A673 (cell line): ENCODE measurements at regions not wholly inside any gene's neighbourhood (a gene's known extent, or its start where the extent isn't known, plus 50 kb on each side); places are given as distances from the start of the nearest gene placed in this dataset.

Experiments used
- EZH2 ChIP-seq: fragments of 200-600 bp; sonication (generic); IDR thresholded peaks from 2 replicates; pipeline ENCODE4 v1.6.1; 2017; ENCODE audit warnings: borderline replicate concordance, low read depth, mild to moderate bottlenecking, mixed read lengths, antibody characterized with exemption, low read length; ENCODE audit not compliant: poor library complexity, severe bottlenecking
- TF ChIP-seq, protein P1 (sequence below): fragments of 300-800, 200-600 bp; sonication (generic); conservative IDR thresholded peaks from 2 replicates; pipeline ENCODE4 v1.5.1; 2017; ENCODE audit warnings: low read depth, mild to moderate bottlenecking, antibody characterized with exemption, low read length, moderate library complexity, mixed read lengths

DNA sequence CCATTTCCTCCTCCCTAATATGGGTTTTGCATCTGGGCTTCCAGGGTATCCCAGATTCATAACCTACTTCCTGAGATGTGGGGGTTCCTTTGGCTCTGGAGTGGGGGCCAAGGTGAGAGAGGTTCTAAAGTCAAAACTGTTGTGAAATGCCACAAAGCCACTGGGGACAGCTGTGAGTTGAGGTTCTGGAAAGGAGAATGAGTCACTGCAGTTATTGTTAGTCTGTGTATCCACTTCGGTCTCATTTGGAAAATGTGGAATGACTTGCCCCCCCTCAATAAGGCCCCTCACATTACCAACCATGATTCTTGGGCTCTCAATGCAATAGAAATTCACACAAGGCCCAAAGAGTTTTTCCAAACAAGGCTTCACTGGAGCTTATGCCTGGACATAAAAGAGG, 51.1 kb upstream of the LGALSL start:
- TF ChIP-seq, protein P1, sequence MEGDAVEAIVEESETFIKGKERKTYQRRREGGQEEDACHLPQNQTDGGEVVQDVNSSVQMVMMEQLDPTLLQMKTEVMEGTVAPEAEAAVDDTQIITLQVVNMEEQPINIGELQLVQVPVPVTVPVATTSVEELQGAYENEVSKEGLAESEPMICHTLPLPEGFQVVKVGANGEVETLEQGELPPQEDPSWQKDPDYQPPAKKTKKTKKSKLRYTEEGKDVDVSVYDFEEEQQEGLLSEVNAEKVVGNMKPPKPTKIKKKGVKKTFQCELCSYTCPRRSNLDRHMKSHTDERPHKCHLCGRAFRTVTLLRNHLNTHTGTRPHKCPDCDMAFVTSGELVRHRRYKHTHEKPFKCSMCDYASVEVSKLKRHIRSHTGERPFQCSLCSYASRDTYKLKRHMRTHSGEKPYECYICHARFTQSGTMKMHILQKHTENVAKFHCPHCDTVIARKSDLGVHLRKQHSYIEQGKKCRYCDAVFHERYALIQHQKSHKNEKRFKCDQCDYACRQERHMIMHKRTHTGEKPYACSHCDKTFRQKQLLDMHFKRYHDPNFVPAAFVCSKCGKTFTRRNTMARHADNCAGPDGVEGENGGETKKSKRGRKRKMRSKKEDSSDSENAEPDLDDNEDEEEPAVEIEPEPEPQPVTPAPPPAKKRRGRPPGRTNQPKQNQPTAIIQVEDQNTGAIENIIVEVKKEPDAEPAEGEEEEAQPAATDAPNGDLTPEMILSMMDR: no peak
- TF ChIP-seq EZH2: no peak
